ENCODE measurements at regions not wholly inside any gene's neighbourhood (a gene's known extent, or its start where the extent isn't known, plus 50 kb on each side); places are given as distances from the start of the nearest gene placed in this dataset.
"Not testable (repeated sequence)": the region's sequence is repeated elsewhere in the genome, so short reads cannot be mapped to it uniquely, and the experiment has no call there.

- no peak for DNase-seq
Measured at GRCh38 chr4:8696369-8697127, 104.0 kb downstream of the CPZ start.

DNA sequence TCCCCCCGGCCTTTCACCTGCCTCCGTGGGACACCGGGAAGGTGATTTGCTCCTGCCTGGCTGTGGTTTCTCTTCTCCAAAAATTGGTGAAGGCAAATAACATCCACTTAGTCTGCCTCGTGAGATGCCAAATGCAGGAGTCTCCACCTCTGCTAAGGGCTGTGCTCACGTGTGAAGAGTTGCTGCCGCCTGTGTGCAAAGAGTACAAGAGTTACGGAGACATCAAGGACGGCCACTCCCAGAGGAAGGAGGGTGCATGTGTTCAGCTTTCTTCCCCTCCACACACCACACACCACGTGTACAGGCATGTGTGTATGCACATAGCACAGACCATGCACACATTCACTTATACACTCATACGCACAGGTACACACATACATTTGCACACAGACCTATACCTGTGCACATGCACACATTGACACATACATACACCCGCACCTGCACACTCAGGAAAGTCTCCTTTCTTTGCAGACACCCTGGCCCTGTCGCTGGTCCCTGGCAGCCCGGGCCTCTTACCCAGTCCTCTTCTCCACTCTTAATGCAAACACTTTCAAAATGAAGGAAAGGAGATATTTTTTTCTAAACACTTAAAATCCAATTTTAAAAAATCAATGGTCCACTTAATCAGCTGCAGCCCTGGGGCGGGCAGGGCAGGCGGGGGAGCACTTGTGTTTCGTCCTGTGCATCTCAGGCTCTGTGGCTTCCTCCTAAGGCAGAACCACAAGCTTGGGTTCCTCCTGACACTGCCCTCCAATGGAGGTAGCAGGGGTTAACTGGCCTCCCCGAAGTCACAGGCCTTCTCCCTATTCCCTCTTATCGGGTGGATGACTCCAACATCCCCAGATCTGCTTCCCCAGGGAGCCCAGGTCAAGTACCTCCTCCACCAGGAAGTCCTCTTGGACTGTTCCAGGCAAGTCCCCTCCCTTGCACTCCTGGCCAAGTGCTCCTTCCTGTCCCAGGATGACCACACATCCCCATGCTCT lies 103.0 kb downstream of the CPZ start:
- DNase-seq: no peak

DNA sequence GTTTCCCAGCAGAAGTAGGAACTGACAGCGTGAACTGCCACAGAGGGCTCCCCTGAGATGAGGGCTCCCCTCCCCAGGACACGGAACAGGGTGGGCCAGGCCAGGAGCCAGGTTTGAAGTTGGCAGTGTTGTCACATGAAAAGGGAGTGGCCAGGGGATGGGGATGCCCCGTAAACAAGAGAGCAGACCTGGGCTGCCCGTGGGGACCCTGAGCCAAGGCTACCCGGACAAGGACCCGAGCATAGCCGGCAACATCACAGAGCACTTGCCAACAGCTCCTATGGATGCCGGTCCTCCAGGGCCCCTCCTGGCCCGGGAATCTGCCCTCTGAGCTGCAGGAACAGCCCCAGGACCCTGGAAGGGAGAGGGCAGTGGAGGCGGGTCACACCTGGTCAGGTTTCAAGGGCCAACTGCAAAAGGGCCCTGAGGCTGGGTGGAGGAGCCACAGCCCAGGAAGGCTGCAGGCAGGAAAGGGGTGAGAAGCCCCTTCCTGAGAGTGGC lies 102.1 kb downstream of the CPZ start:
- DNase-seq: no peak

GRCh38 chr4:8694226-8694625 lies 101.7 kb downstream of the CPZ start:
- no peak for DNase-seq

DNA sequence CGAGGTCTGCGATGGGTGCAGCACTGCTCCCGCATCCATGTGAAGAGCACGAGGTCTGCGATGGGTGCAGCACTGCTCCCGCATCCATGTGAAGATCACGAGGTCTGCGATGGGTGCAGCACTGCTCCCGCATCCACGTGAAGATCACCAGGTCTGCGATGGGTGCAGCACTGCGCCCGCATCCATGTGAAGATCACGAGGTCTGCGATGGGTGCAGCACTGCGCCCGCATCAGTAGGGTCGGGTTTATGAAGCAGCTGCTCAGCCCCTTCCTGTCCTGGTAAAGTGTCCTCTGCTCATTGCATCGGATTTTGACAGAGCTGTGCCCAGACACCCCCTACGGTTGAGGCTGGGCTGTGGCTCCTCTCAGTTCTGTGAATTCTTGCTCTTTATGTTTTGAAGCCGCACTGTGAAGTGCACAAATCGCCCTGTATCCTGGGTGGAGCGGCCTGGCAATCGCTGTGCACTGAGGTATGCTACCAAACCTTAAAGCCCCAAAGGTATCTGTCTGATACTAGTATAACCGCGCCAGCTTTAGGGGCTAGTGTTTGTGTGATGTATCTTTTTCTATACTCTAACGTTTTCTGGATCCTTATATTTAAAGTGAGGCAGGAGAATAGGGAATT lies 98.7 kb downstream of the CPZ start:
- no peak for DNase-seq

- no peak for DNase-seq
Measured at GRCh38 chr4:8690216-8691150, 97.9 kb downstream of the CPZ start.

DNA sequence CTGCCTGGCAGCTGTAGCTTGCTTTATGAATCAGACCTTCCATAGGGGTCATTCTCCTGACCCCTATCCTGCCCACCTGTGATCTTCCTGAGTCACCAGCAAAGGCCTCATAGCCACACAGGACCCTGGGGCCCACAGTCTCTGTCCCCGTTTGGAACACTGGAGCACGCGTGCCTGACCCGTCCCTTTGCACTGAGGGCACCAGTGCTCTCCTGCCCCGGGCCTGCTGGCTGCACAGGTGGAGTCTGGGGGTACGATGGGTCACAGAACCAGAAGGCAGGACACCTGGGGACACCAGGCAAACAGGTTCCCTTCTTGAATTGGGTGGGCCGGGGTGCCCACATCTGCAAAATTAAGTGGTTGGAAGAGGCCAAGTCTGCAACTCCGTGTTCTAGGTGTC lies 97.2 kb downstream of the CPZ start:
- DNase-seq: no peak

- no peak for DNase-seq
Measured at GRCh38 chr4:8688908-8689445, 96.4 kb downstream of the CPZ start.

DNA sequence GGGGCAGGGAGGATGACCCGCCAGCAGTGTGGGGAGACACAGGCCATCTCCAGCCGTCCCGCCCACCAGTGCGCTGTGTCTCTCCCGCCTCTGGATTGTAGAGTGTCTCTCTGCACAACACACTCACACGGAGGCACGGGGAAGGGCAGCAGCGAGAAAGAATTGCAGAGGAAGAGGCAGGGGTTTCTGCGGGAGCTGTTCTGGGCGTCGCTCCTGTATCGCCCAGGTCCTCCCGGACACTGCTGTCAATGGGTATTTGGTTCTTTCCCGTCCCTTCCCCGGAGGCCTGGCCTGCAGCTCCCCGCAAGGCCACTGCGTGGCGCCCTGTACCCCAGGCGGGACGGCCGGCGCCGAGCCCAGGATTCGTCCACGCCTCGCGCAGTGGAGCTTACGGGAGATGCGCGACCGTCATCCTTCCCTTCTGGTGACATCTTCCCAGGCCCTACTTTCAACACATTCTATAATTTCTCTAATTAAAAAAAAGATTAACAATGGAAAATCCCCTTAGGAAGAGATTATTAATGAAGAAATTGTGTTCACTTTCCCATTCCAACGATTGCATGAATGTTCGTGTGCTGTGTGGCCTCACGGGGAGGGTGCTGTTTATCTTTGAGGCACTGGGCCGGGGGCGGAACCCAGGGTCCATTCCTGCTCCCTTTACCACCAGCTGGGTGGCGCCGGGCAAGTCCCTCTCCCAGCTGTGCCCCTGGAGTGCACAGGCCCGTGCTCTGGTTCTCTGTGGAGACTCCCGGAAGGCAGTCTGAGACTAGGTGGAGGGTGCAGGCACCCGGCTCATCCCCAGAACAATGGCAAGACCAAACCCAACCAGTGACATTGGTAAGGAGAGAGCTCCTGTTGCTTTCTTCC lies 95.7 kb downstream of the CPZ start:
- no peak for DNase-seq

GRCh38 chr4:8687083-8687482 lies 94.5 kb downstream of the CPZ start:
- no peak for DNase-seq

- DNase-seq: no peak
Measured at GRCh38 chr4:8685831-8686230, 93.3 kb downstream of the CPZ start.

DNA sequence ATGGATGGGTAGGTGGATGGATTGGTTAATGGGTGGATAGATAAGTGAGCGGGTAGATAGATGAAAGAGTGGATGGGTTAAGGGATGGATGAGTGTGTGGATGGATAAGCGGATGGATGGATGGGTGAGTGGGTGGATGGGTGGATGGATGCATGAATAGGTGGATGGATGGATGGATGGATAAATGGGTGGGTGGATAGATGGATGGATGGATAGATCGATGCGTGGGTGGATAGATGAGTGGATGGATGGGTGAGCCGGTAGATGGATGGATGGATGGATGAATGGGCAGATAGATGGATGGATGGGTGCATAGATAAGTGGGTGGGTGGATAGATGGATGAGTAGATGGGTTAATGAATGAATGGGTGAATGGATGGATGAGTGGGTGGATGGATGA lies 90.9 kb downstream of the CPZ start:
- no peak for DNase-seq

DNA sequence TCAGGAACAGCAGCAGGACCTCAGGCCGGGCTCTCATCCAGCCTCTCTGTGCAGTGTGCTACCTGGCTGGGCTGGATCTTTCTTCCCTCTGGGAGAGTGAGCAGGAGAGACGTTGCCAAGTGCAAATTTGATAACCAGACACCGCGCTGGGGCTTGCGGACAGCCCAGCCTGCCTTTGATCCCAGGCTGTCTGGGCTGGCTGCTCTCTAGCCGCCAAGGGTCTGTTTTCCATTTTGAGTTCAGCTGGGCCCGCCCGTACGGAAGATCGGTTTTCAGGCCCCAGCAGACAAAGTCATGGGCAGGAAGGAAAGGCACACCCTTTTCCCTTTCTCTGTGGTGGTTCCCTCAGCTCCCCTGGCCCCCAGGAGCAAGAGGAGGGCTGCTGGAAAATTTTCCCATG lies 90.2 kb downstream of the CPZ start:
- no peak for DNase-seq

GRCh38 chr4:8682296-8682695 lies 89.7 kb downstream of the CPZ start:
- no peak for DNase-seq

GRCh38 chr4:8681391-8681790 lies 88.8 kb downstream of the CPZ start:
- no peak for DNase-seq

- DNase-seq: no peak
Measured at GRCh38 chr4:8679032-8679431, 86.5 kb downstream of the CPZ start.

DNA sequence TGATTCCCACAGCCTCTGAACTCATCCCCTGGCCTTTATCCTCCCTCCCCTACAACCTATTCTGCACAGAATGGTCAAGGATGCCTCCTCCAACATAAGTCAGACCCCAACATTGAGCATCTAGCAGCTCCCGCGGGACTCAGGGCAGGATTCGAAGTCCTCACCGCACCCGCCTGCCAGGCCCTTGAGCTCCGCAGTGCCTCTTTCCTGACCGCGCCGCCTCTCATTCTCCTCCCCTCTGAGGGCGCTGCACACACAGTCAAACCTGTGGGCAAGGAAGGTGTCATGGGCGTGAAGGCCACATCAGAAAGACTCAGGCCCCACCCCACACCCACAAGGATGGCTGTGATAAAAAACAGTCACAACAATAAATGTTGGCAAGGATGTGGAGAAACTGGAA lies 84.1 kb downstream of the CPZ start:
- no peak for DNase-seq

GRCh38 chr4:8675906-8676305 lies 83.3 kb downstream of the CPZ start:
- no peak for DNase-seq

DNA sequence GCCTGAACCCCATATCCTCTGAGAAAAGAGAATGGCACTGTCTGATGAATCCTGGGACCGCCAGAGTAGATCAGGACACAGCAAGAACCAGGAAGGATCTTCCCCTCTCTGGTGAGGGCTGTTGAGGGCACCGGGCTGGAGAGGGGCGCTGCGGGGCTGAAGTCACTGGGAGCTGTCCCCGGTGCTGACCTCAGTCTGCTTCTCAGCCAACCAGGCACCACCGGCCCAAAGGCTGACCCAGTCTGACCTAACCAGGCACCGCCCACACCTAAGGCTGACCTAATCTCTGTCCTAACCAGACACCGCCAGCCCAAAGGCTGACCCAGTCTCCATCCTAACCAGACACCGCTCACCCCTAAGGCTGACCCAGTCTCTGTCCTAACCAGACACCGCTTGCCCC lies 82.8 kb downstream of the CPZ start:
- no peak for DNase-seq

GRCh38 chr4:8674311-8674885 lies 81.8 kb downstream of the CPZ start:
- DNase-seq: no peak

DNA sequence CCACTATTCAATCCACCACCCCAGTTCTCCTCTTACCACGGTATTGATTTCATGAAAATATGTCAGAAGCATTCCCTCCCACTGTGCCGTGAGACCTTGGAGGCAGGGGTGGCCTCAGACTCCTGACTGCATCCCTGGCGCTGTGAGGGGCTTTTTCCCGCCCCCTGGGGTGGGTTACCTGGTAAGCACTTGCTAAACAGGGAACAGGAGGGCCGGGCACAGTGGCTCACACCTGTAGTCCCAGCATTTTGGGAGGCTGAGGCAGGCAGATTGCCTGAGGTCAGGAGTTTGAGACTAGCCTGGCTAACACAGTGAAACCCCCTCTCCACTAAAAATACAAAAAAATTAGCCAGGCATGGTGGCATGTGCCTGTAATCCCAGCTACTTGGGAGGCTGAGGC lies 80.5 kb downstream of the CPZ start:
- DNase-seq: not testable (repeated sequence)

Data from NCI-H2029 (cell line).